Nephron progenitor cell (in vitro differentiated cells): ENCODE measurements at regions not wholly inside any gene's neighbourhood (a gene's known extent, or its start where the extent isn't known, plus 50 kb on each side); places are given as distances from the start of the nearest gene placed in this dataset.

ENCODE experiments used
- DNase-seq: peaks from one replicate; pipeline ENCODE4 v3.0.0; 2021
- H3K27ac Mint-ChIP-seq: 2 replicates; pipeline ENCODE4 v1.8.0; 2021; ENCODE audit warnings: mild to moderate bottlenecking, moderate library complexity, mixed read lengths
- H3K27me3 Mint-ChIP-seq: 2 replicates; pipeline ENCODE4 v1.8.0; 2021; ENCODE audit warnings: mild to moderate bottlenecking, low read depth, mixed read lengths; ENCODE audit not compliant: poor library complexity
- H3K36me3 Mint-ChIP-seq: 2 replicates; pipeline ENCODE4 v1.8.0; 2021; ENCODE audit warnings: low read depth, mixed read lengths
- H3K4me1 Mint-ChIP-seq: 2 replicates; pipeline ENCODE4 v1.8.0; 2021; ENCODE audit warnings: mixed read lengths
- H3K4me3 Mint-ChIP-seq: 2 replicates; pipeline ENCODE4 v1.8.0; 2021; ENCODE audit warnings: mild to moderate bottlenecking, moderate library complexity, mixed read lengths
- H3K9me3 Mint-ChIP-seq: 2 replicates; pipeline ENCODE4 v1.8.0; 2021; ENCODE audit warnings: mild to moderate bottlenecking, moderate library complexity, mixed read lengths
- TF ChIP-seq, protein P1 (sequence below): fragments of 200-600 bp; sonication (generic); IDR thresholded peaks from 2 replicates; pipeline ENCODE4 v1.5.0; 2021; ENCODE audit warnings: antibody characterized with exemption

- Mint-ChIP-seq H3K4me1 (no peaks in the 10 kb centered on the region), H3K27me3 (no peaks in the 10 kb centered on the region), H3K4me3 (no peak overlapping the region), H3K36me3 (no peaks in the 10 kb centered on the region), H3K9me3 (no peaks in the 10 kb centered on the region), H3K27ac (no peak overlapping the region)
- TF ChIP-seq, protein P1, sequence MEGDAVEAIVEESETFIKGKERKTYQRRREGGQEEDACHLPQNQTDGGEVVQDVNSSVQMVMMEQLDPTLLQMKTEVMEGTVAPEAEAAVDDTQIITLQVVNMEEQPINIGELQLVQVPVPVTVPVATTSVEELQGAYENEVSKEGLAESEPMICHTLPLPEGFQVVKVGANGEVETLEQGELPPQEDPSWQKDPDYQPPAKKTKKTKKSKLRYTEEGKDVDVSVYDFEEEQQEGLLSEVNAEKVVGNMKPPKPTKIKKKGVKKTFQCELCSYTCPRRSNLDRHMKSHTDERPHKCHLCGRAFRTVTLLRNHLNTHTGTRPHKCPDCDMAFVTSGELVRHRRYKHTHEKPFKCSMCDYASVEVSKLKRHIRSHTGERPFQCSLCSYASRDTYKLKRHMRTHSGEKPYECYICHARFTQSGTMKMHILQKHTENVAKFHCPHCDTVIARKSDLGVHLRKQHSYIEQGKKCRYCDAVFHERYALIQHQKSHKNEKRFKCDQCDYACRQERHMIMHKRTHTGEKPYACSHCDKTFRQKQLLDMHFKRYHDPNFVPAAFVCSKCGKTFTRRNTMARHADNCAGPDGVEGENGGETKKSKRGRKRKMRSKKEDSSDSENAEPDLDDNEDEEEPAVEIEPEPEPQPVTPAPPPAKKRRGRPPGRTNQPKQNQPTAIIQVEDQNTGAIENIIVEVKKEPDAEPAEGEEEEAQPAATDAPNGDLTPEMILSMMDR = no peak
- no peak for DNase-seq
These were observed 768.6 kb upstream of the GOLIM4 start for GRCh38 chr3:168864107-168865021.

- H3K4me1 Mint-ChIP-seq = no peaks in the 10 kb centered on the region
- no peaks in the 10 kb centered on the region for H3K9me3 Mint-ChIP-seq
- H3K27me3 Mint-ChIP-seq = peaks cover 2% of the 10 kb centered on the region
- TF ChIP-seq, protein P1 = no peak
- no peak overlapping the region for H3K27ac Mint-ChIP-seq
- no peaks in the 10 kb centered on the region for H3K36me3 Mint-ChIP-seq
- H3K4me3 Mint-ChIP-seq = no peak overlapping the region
- DNase-seq = no peak
These were observed 767.8 kb upstream of the GOLIM4 start for GRCh38 chr3:168863561-168863960.

DNA sequence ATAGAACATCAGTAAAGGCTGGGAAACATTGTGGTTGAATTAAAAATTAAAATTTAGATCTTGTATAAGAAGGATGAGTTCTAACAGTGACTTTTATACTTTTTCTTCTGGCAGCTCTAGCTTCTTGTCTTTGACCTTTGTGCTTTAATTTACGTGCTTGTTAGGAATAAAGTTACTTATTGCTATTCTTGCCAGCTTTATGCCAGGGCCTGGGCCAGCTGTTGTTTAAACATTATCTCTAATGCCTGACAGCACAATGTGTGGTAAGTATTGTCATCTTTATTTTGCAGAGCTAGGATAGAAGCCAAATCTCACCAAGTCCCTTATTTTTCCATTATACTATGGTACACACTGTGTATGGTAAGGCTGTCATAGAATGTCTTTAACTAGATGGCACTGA lies 766.7 kb upstream of the GOLIM4 start:
- TF ChIP-seq, protein P1 = no peak
- Mint-ChIP-seq H3K4me1 (no peaks in the 10 kb centered on the region), H3K9me3 (peaks cover 3% of the 10 kb centered on the region), H3K36me3 (no peaks in the 10 kb centered on the region), H3K4me3 (no peak overlapping the region), H3K27me3 (peaks cover 3% of the 10 kb centered on the region), H3K27ac (no peak overlapping the region)
- no peak for DNase-seq

- Mint-ChIP-seq H3K27ac (no peak overlapping the region), H3K9me3 (peaks cover 17% of the 10 kb centered on the region), H3K36me3 (peaks cover 10% of the 10 kb centered on the region), H3K27me3 (peaks cover 3% of the 10 kb centered on the region), H3K4me3 (no peak overlapping the region), H3K4me1 (no peaks in the 10 kb centered on the region)
- TF ChIP-seq, protein P1 = no peak
- no peak for DNase-seq
These were observed 764.9 kb upstream of the GOLIM4 start for GRCh38 chr3:168860592-168860991.

- Mint-ChIP-seq H3K27me3 (peaks cover 3% of the 10 kb centered on the region), H3K27ac (no peak overlapping the region), H3K9me3 (peaks cover 17% of the 10 kb centered on the region), H3K4me3 (no peak overlapping the region), H3K4me1 (no peaks in the 10 kb centered on the region), H3K36me3 (peaks cover 10% of the 10 kb centered on the region)
- TF ChIP-seq, protein P1 = no peak
- DNase-seq = no peak
These were observed 764.3 kb upstream of the GOLIM4 start for GRCh38 chr3:168860028-168860427.

GRCh38 chr3:168859574-168859973 lies 763.9 kb upstream of the GOLIM4 start:
- Mint-ChIP-seq H3K4me3 (no peak overlapping the region), H3K4me1 (no peaks in the 10 kb centered on the region), H3K27me3 (peaks cover 3% of the 10 kb centered on the region), H3K9me3 (peaks cover 17% of the 10 kb centered on the region), H3K36me3 (peaks cover 10% of the 10 kb centered on the region), H3K27ac (no peak overlapping the region)
- TF ChIP-seq, protein P1 = no peak
- DNase-seq = no peak
